GM19372 (cell line): ENCODE measurements at regions not wholly inside any gene's neighbourhood (a gene's known extent, or its start where the extent isn't known, plus 50 kb on each side); places are given as distances from the start of the nearest gene placed in this dataset.
"Not testable (repeated sequence)": the region's sequence is repeated elsewhere in the genome, so short reads cannot be mapped to it uniquely, and the experiment has no call there.

Experiments
- ATAC-seq: cut with Tn5 transposase; IDR thresholded peaks from one replicate; pipeline ENCODE4 v1.9.1; 2021; ENCODE audit warnings: mild to moderate bottlenecking, low read depth, moderate library complexity; ENCODE audit not compliant: unreplicated experiment

DNA sequence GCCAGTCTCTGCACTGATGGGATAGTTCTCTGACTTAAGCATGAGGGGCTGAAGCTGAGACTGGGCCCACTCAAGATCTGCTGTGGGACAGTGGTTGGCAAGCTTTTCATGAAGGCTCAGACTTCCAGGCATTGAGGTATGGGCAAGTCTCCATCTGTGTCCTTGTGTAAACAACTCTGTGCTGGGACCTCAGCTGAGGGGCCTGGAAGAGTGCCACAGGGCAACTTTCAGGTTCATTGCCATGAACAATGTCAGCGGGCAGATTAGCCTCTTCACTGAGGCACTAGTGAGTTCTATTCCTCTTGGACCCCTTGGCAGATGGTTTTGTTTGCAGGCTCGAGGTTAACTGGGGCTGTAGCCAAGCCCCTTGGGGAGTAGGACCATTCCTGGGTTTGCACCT, 127.1 kb downstream of the MRPS30 start:
- no peak for ATAC-seq

DNA sequence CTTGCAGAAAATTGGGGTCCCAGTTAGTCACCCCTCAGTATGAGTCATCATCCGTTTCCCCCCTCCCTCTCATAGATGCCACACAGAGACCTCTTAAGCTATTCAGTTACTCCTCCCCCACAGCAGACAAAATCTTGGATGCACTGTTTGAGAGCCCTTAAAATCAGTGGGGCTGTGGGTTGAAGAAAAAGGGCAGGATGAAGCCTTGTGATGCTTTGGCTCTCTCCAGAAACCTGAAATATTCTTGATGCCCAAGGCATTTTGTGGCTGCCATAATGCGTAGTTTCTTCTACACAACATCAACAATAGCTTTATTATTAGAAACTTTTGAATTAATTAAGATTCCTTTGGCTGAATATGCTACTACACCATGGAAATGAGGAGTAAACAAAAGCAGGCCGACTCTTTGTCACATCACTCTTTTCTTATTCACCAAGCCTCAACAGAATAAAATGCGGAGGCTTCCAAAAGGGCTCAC, 133.8 kb downstream of the MRPS30 start:
- ATAC-seq, result no peak

DNA sequence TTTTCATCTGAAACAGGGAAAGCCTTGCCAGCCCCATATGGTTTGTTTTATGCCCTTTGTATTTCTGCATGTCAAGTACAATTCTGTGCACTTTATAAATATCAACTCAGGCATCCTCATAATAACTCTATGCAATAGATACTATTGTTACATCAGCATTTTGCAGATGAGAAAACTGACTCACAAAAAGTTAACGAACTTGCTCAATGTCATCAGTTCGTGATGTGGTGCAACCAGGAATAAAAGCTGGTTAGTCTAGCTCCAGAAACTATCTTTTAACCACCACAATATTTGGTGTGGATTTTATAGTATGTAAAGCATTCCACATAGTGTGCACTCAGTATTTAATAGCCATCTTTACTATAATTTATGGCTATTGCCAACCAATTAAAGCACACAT, 134.9 kb downstream of the MRPS30 start:
- no peak for ATAC-seq

DNA sequence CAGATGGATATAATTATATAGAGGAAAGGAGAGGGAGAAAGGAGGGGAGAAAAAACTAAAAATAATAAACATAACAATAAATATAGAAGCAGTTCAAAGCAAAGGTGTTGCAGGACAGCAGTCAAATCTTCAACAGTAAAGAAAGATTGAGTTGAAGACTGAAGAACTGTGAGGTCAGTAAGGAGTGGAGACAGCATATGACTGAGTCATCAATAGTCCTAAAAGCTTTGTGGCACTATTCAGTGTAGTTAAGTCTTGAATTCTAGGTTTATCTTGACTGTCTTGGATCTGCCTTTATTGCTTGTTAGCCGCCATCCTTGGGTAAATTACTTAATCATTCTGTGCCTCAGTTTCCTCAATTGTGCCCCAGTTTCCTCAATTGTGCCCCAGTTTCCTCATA, 137.0 kb downstream of the MRPS30 start:
- ATAC-seq, result no peak

DNA sequence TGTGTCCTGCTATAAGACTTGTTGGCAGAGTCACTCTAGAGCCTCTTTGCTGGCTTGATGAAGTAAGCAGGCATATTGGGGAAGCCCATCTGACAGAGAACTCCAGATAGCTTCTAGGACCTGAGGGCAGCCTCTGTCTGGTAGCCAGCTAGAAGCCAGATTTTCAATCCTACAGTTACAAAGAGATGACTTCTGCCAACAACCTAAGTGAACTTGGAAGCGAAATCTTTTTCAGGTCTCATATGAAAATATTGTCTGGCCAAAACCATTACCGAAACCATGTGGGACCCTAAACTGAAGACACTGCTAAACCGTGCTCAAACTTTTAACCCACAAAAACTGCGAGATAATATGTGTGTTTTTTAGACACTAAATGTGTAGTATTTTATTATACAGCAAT, 140.9 kb downstream of the MRPS30 start:
- ATAC-seq, result no peak

DNA sequence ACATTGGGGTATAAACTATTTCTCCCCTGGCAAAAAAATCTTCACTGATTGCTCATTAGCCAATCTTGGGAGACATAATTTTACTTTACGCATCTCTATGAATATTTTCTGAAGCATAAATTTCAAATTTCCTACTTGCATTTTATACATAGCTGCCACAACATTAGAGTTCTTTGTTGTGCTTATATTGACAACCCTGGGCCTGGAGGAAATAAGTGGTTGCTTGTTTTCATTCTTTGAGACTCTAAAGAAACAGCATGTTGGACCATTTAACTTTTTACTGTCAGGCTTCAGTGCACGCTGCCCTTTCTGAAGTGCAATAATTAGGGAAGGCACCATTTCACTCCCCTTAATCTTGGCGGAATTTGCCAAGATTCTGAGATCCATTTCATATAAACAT, 142.6 kb downstream of the MRPS30 start:
- ATAC-seq, result no peak

DNA sequence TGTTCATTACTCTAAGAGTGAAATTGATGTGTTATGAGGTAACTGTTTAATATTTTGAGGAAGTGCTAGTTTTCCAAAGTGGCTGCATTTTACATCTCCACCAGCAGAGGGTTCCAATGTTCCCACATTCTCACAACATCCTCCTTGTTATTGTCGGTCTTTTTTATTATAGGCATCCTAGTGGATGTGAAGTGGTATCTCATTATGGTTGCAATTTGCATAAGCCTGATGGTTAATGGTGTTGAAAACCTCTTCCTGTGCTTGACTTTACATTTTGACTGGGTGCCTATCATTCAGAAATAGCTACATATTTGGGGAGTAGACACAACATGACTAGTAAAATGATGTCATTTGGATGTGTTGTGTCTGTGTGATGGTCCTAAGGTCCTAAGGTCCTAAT, 143.6 kb downstream of the MRPS30 start:
- peak; percentile 82 for ATAC-seq

DNA sequence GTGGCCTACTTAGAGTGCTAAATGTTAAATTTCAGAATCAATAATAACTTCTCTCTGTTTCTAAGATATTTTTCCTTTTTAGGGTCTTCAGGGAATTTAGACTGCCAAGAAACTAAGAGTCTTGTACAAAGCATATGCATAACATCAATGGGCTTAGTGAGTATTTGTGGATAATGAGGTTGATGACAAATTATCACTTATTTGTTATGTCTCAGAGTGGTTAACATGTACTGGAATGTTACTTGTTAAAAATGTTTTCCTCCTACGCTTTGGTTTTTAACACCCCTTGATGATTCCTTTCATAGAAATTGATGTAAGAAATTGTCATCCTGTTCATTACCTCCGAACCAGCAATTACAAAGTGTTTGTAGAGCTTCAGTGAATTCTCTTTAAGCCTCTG, 144.3 kb downstream of the MRPS30 start:
- ATAC-seq, result no peak

DNA sequence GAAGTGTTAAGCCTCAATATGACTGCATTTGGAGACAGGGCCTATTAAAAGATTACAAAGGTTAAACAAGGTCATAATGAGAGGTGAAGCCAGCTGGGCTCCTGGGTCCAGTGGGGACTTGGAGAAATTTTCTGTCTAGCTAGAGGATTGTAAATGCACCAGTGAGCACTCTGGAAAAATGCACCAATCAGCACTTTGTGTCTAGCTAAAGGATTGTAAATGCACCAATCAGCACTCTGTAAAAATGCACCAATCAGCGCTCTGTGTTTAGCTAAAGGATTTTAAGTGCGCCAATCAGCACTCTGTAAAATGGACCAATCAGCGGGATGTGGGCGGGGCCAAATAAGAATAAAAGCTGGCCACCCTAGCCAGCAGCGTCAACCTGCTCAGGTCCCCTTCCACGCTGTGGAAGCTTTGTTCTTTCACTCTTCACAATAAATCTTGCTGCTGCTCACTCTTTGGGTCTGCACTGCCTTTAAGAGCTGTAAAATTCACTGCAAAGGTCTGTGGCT, 150.3 kb downstream of the MRPS30 start:
- ATAC-seq, result not testable (repeated sequence)

DNA sequence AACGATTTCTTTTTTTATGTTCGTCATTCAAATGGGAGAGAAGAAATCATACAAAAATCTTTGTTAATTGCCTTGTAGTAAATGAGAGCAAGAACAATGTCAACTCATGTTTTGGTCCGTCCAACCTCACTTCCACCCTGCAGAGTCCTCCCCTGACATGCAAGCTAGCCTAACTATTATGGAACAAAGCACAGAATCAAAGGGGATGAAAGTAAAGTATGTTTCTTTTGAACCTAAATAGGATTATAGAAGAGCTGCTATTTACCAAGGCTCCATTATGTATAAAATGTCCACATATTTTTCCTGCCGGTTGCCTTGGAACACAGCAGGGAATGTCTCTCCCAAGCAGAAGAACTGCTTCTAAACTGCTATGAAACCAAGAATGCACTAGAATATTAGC, 161.1 kb downstream of the MRPS30 start:
- ATAC-seq, result no peak

DNA sequence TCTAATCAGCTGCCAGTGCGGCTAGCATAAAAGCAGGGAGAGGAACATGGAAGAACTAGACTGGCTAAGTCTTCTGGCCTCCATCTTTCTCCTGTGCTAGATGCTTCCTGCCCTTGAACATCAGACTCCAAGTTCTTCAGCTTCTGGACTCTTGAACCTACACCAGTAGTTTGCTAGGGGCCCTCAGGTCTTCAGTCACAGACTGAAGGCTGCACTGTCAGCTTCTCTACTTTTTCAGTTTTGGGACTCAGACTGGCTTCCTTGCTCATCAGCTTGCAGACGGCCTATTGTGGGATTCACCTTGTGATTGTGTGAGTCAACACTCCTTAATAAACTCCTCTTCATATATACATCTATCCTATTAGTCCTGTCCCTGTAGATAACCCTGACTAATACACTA, 162.2 kb downstream of the MRPS30 start:
- ATAC-seq, result not testable (repeated sequence)

DNA sequence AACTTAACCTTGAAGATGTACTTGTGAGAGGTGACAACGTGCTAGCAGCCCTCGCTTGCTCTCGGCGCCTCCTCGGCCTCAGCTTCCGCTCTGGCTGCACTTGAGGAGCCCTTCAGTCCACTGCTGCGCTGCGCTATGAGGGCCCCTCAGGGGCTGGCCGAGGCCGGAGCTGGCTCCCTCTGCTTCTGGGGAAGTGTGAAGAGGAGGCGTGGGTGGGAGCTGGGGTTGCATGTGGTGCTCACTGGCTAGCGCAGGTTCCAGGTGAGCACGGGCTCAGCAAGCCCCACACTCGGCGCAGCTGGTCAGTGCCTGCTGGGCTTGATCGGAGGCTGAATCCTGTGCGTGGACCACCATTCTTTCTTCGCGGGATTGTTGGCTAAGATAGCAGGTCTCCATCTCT, 166.1 kb downstream of the MRPS30 start:
- no peak for ATAC-seq

DNA sequence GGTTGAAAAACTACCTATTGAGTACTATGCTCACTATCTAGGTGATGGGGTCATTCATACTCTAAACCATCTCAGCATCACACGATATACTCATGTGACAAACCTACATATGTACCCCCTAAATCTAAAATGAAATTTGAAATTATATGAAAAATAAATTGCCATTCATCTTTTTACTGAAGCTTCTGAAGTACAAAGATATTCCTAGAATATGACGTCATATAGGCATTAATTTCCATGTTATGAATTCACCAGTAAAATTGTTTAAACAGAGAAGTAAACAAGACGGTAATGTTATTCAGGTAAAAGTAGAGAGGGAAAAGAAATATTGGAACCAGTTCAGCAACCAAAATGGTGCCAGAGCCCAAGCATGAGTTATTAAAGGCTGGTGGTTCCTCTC, 173.0 kb downstream of the MRPS30 start:
- no peak for ATAC-seq

DNA sequence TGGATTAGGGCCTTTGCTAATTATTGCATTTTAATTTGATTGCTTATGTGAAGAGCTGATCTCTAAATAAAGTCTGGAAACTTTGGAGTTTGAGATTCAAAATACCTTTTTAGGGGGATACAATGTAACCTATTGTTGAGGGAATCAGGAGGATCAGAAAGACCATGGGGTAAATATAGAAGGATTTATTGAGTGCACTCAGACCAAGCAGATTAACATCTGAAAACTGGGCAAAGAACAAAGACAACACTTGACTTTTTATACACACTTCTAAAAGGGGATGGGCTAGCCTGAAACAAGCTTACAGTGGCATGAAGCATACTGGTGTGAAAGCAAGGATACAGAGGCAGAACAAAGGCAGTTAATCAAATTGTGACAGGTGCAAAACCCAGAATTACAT, 174.3 kb downstream of the MRPS30 start:
- ATAC-seq, result no peak

DNA sequence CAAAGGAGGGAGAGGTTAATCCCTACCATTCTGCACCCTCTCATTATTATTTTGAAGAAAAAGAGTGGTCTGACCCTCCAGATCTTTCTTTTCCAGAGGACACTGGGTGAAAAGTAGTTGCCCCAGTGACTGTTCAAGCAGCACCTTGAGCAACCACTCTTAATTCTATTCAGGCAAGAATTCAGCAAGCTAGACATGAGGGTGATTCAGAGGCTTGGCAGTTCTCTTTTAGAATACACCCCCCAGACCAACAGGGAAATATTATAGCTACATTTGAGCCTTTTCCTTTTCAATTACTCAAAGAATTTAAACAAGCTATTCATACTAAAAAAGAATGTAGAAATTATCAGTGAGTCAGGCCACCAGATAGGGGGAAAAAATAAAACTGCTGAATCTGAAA, 178.3 kb downstream of the MRPS30 start:
- ATAC-seq, result no peak

DNA sequence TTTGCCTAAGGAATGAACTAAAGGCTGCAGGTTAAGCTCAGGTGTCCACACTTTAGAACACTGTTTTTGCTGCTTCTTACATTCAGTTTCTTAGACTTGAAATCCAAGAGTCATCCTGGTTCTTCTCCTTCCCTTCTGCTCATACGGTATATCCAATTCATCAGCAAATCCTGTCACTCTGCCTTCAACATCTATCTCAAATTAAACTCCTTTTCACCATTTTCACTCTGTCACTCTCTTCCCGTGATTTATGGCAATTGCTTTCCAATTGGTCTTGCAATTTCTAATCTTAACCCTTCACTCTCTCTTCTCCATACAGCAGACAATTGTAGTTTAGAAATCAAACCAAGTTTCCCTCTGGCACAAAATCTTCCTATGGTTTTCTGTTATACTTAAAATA, 182.9 kb downstream of the MRPS30 start:
- ATAC-seq, result no peak

DNA sequence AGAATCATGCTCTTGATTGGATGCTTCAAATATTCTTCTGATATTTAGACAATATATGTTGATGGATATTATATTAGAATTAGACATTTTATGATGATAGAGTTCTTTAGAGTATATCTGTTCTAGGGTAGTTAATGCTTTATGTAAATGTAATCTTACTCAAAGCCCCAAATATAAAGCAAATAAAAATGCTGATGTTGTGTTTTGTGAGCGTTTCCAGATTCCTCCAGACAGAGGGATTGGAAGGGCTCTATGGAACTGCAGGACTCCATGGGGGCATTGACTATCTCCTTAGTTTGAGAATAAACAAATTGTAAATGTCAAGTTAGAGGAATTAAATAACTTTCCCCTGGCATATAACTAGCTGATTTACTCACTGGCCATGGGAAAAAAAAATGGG, 184.5 kb downstream of the MRPS30 start:
- no peak for ATAC-seq

DNA sequence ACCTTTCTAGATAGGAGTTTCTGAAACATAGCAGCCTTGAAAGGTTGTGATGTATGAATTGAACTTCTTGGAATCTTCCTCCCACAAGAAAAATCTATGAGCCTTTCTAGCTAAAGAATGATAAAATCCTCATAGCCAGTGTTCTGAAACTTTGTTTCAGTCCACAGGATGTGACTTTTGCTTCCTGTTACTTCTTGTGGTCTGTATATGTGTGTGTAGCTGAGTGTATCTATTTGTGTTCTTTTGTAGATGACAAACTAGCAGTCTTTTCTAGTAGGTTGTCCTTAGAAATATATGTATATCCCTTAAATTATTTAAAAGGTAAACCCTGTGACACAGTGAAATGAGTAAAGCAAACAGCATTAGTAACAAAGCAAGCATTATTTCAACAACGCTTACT, 188.8 kb downstream of the MRPS30 start:
- no peak for ATAC-seq

DNA sequence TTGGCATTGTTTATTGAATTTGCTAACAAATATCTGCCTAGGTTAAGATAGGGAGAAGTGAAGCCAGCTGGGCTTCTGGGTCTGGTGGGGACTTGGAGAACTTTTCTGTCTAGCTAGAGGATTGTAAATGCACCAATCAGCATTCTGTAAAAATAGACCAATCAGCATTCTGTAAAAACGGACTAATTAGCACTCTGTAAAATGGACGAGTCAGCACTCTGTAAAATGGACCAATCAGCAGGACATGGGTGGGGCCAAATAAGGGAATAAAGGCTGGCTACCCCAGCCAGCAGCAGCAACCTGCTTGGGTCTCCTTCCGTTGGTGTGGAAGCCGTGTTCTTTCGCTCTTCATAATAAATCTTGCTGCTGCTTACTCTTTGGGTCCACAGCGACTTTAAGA, 198.4 kb downstream of the MRPS30 start:
- ATAC-seq, result not testable (repeated sequence)

DNA sequence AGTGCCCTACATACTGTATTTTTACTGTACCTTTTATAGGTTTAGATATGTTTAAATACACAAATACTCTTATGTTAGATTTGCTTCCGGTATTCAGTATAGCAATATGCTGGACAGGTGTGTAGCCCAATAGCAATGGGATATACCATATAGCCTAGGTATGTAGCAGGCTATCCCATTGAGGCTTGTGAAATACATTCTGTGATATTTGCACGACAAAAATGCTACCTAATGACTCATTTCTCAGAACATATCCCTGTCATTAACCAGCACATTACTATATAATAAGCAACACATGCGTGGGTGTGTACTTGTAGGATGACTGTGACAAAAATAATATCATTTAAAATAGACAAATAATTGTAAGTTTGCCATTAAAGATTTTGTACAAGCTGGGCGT, 208.8 kb downstream of the MRPS30 start:
- ATAC-seq, result no peak

DNA sequence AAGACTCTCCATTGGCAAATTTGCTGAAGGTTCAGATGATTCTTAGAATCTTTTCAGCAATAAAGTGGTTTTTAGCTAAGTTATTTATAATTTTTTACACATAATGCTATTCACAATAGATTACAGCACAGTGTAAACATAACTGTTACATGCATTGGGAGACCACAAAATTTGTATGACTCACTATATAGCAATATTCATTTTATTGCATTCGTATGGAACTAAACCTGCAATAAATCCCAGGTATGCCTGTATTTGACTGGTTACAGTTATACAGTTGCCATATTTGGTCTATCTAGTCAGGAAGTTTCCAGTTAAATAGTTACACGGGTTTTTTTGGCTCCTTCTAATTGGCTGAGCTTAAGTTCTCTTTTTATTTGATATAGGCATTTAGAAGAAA, 220.8 kb downstream of the MRPS30 start:
- ATAC-seq, result no peak

DNA sequence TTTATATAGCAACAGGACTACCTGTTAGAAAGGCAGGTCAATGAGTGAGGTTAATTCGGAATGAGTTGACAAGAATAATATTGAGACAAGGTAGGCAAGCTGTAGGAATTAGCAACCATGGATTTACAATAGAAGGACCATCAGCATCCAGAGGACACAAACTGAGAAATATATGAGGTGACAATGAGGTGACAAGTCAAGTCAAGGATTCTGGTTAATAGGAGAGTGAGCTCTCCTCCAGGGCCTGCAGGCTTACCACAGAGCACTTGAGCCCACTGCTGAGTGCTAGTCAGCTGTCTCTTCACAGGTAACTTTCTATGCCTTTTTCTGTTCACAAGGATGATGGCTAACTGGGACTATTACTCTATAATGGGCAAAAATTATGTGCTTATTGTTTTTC, 227.2 kb downstream of the MRPS30 start:
- ATAC-seq, result no peak

DNA sequence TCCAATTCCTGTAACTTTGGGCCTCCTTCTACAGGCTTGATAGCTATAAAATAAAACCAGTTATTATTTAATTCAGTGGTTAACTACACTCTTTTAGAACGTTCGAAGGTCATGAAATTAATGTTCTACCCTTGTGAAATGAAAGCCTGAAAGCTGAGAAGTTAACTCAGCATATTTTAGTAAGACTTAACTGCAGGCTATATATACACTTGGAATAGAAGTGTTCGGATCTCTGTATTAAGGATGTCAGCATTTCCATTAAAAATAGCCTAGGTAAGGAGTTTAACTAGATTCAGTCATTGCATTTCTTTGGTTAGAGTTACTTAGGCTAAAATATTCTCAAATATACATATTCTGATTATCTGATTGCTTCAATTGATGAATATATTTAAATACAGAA, 229.2 kb downstream of the MRPS30 start:
- ATAC-seq, result no peak
